ENCODE measurements at regions not wholly inside any gene's neighbourhood (a gene's known extent, or its start where the extent isn't known, plus 50 kb on each side); places are given as distances from the start of the nearest gene placed in this dataset.

GRCh38 chr6:14326774-14327173, 209.2 kb downstream of the CD83 start:
- H3K4me1 Mint-ChIP-seq, result peaks cover 16% of the 10 kb centered on the region
- DNase-seq (ENCODE audit: low spot score), result no peak
- H3K9me3 Mint-ChIP-seq, result peaks cover 6% of the 10 kb centered on the region; the same call in 1 of the 2 replicates
- CTCF ChIA-PET, result interaction anchor here (1.8 kb wide), 1 partner anchor 10 kb away, joined by 6 read pairs; no protein-coding TSS in a partner anchor
- no peak overlapping the region for H3K4me3 Mint-ChIP-seq
- H3K27me3 Mint-ChIP-seq (ENCODE audit: low read depth), result no peaks in the 10 kb centered on the region; the same call in 1 of the 2 replicates
- ATAC-seq, result no peak
- no peaks in the 10 kb centered on the region for H3K36me3 Mint-ChIP-seq
- TF ChIP-seq PRRX2 (CRISPR knock-in tag; IDR thresholded peaks at IDR 0.05) (no peak), GRHL2 (CRISPR knock-in tag; IDR thresholded peaks at IDR 0.05; ENCODE audit: insufficient replicate concordance, severe bottlenecking) (no peak), FOXP4 (CRISPR knock-in tag; IDR thresholded peaks at IDR 0.05) (no peak), SMAD4 (CRISPR knock-in tag; IDR thresholded peaks at IDR 0.05) (no peak), CBFB (CRISPR knock-in tag; IDR thresholded peaks at IDR 0.05; ENCODE audit: low read depth) (no peak), MYBL2 (CRISPR knock-in tag; IDR thresholded peaks at IDR 0.05) (no peak), ATF1 (CRISPR knock-in tag; IDR thresholded peaks at IDR 0.05) (no peak), E2F5 (CRISPR knock-in tag; IDR thresholded peaks at IDR 0.05) (no peak), CTCF (IDR thresholded peaks at IDR 0.05) (no peak), NR2C2 (CRISPR knock-in tag; IDR thresholded peaks at IDR 0.05) (no peak), IRF1 (CRISPR knock-in tag; IDR thresholded peaks at IDR 0.05) (no peak), FOXJ3 (CRISPR knock-in tag; IDR thresholded peaks at IDR 0.05; ENCODE audit: borderline replicate concordance) (no peak), TEAD4 (CRISPR knock-in tag; IDR thresholded peaks at IDR 0.05) (no peak), IRF2 (CRISPR knock-in tag; IDR thresholded peaks at IDR 0.05; ENCODE audit: borderline replicate concordance, low read depth) (no peak), ZNF512 (CRISPR knock-in tag; IDR thresholded peaks at IDR 0.05; ENCODE audit: borderline replicate concordance) (no peak), HMGXB4 (CRISPR knock-in tag; IDR thresholded peaks at IDR 0.05) (no peak)
- no peak overlapping the region for H3K27ac Mint-ChIP-seq
- POLR2A ChIA-PET, result no interaction called here

- no peak for ATAC-seq
- TF ChIP-seq IRF1 (CRISPR knock-in tag; IDR thresholded peaks at IDR 0.05), result no peak
- no peak for TF ChIP-seq ETV6 (CRISPR knock-in tag; IDR thresholded peaks at IDR 0.05)
- TF ChIP-seq ZNF232 (CRISPR knock-in tag; IDR thresholded peaks at IDR 0.05), result no peak
- TF ChIP-seq NR3C1 (CRISPR knock-in tag; conservative IDR thresholded peaks at IDR 0.05; ENCODE audit: low read depth), result no peak
- TF ChIP-seq PRRX2 (CRISPR knock-in tag; IDR thresholded peaks at IDR 0.05), result no peak
- no peak for TF ChIP-seq AR (CRISPR knock-in tag; IDR thresholded peaks at IDR 0.05)
- Mint-ChIP-seq H3K9me3 (peaks cover 6% of the 10 kb centered on the region; the same call in 1 of the 2 replicates), H3K27ac (no peak overlapping the region), H3K27me3 (ENCODE audit: low read depth) (no peaks in the 10 kb centered on the region), H3K4me1 (peaks cover 6% of the 10 kb centered on the region), H3K36me3 (no peaks in the 10 kb centered on the region), H3K4me3 (no peak overlapping the region)
- POLR2A ChIA-PET, result no interaction called here
- DNase-seq (ENCODE audit: low spot score), result no peak
- CTCF ChIA-PET, result no interaction called here
Measured at GRCh38 chr6:14328163-14328562, 210.6 kb downstream of the CD83 start.
